ENCODE measurements at regions not wholly inside any gene's neighbourhood (a gene's known extent, or its start where the extent isn't known, plus 50 kb on each side); places are given as distances from the start of the nearest gene placed in this dataset.

GRCh38 chr2:220556658-220557057, 929.2 kb downstream of the SLC4A3 start:
- Histone ChIP-seq H4K20me1 (ENCODE audit: insufficient read depth) (no peaks in the 10 kb centered on the region), H3K9me2 (ENCODE audit: insufficient read depth) (no peaks in the 10 kb centered on the region), H3K4me2 (ENCODE audit: unreplicated experiment) (peak overlapping the region; percentile 55), H3K27me3 (replicated peaks; ENCODE audit: insufficient read depth) (no peaks in the 10 kb centered on the region), H2AFZ (peak overlapping the region; percentile 52), H3K36me3 (ENCODE audit: low read depth) (no peaks in the 10 kb centered on the region), H3K9ac (0 out of 2 replicates have a peak overlapping the region, but pooled peaks have one; percentile 8), H3K4me3 (no peak overlapping the region), H3F3A (ENCODE audit: insufficient read depth) (peaks cover 19% of the 10 kb centered on the region), H3K79me2 (ENCODE audit: insufficient read depth) (no peaks in the 10 kb centered on the region), H3K27ac (peak overlapping the region; percentile 69), H3K4me1 (ENCODE audit: insufficient read depth) (peaks cover 13% of the 10 kb centered on the region), H3K9me3 (ENCODE audit: low read depth) (no peaks in the 10 kb centered on the region)
- 0 to 4% methylated on average over 1 of the region's 1 CpG for WGBS, 2 experiments (ENCODE audit: low coverage in 1 of 2, low lambda C conversion rate in 2 of 2, missing lambda C conversion rate in 2 of 2)
- DNase-seq: peak; percentile 80
- in situ Hi-C loops (cut with MboI): no loop called here
- no peak for TF ChIP-seq EZH2phosphoT487 (IDR thresholded peaks at IDR 0.05; ENCODE audit: insufficient read depth, low read depth)
- TF ChIP-seq EZH2 (IDR thresholded peaks at IDR 0.05; ENCODE audit: insufficient read depth, poor library complexity, severe bottlenecking): no peak

GRCh38 chr2:220560192-220560591, 932.8 kb downstream of the SLC4A3 start:
- H3K4me3 ChIP-seq: no peak overlapping the region
- no peaks in the 10 kb centered on the region for H3K9me2 ChIP-seq (ENCODE audit: insufficient read depth)
- DNase-seq: no peak
- peaks cover 19% of the 10 kb centered on the region for H3F3A ChIP-seq (ENCODE audit: insufficient read depth)
- TF ChIP-seq EZH2phosphoT487 (IDR thresholded peaks at IDR 0.05; ENCODE audit: insufficient read depth, low read depth): no peak
- no peak for TF ChIP-seq EZH2 (IDR thresholded peaks at IDR 0.05; ENCODE audit: insufficient read depth, poor library complexity, severe bottlenecking)
- WGBS, 2 experiments (ENCODE audit: low coverage in 1 of 2, low lambda C conversion rate in 2 of 2, missing lambda C conversion rate in 2 of 2): 80 to 87% methylated on average over 7 of the region's 7 CpGs
- no peaks in the 10 kb centered on the region for H4K20me1 ChIP-seq (ENCODE audit: insufficient read depth)
- H2AFZ ChIP-seq: no peak overlapping the region
- H3K27ac ChIP-seq: no peak overlapping the region
- H3K36me3 ChIP-seq (ENCODE audit: low read depth): no peaks in the 10 kb centered on the region
- H3K9ac ChIP-seq: no peak overlapping the region
- H3K9me3 ChIP-seq (ENCODE audit: low read depth): no peaks in the 10 kb centered on the region
- H3K79me2 ChIP-seq (ENCODE audit: insufficient read depth): no peaks in the 10 kb centered on the region
- H3K4me1 ChIP-seq (ENCODE audit: insufficient read depth): peaks cover 13% of the 10 kb centered on the region
- no peaks in the 10 kb centered on the region for H3K27me3 ChIP-seq (replicated peaks; ENCODE audit: insufficient read depth)
- in situ Hi-C loops (cut with MboI): no loop called here
- H3K4me2 ChIP-seq (ENCODE audit: unreplicated experiment): no peak overlapping the region

- Histone ChIP-seq H3K27ac (no peak overlapping the region), H3K9me3 (ENCODE audit: low read depth) (no peaks in the 10 kb centered on the region), H3K27me3 (replicated peaks; ENCODE audit: insufficient read depth) (no peaks in the 10 kb centered on the region), H3K4me3 (no peak overlapping the region), H3F3A (ENCODE audit: insufficient read depth) (no peaks in the 10 kb centered on the region), H3K36me3 (ENCODE audit: low read depth) (no peaks in the 10 kb centered on the region), H3K9ac (no peak overlapping the region), H3K4me1 (ENCODE audit: insufficient read depth) (no peaks in the 10 kb centered on the region), H4K20me1 (ENCODE audit: insufficient read depth) (no peaks in the 10 kb centered on the region), H3K9me2 (ENCODE audit: insufficient read depth) (no peaks in the 10 kb centered on the region), H2AFZ (no peak overlapping the region), H3K79me2 (ENCODE audit: insufficient read depth) (no peaks in the 10 kb centered on the region), H3K4me2 (ENCODE audit: unreplicated experiment) (no peak overlapping the region)
- TF ChIP-seq EZH2 (IDR thresholded peaks at IDR 0.05; ENCODE audit: insufficient read depth, poor library complexity, severe bottlenecking) (no peak), EZH2phosphoT487 (IDR thresholded peaks at IDR 0.05; ENCODE audit: insufficient read depth, low read depth) (no peak)
- DNase-seq: no peak
- WGBS, 2 experiments (ENCODE audit: low coverage in 1 of 2, low lambda C conversion rate in 2 of 2, missing lambda C conversion rate in 2 of 2): 65 to 75% methylated on average over 4 of the region's 4 CpGs
- in situ Hi-C loops (cut with MboI): no loop called here
These were observed 935.1 kb downstream of the SLC4A3 start for GRCh38 chr2:220562375-220563140.

GRCh38 chr2:220568296-220568695, 940.9 kb downstream of the SLC4A3 start:
- in situ Hi-C loops (cut with MboI): no loop called here
- H3K9ac ChIP-seq: no peak overlapping the region
- no peak overlapping the region for H3K27ac ChIP-seq
- peaks cover 9% of the 10 kb centered on the region for H3K4me1 ChIP-seq (ENCODE audit: insufficient read depth)
- no peak overlapping the region for H2AFZ ChIP-seq
- no peak overlapping the region for H3K4me3 ChIP-seq
- DNase-seq: no peak
- WGBS, 2 experiments (ENCODE audit: low coverage in 1 of 2, low lambda C conversion rate in 2 of 2, missing lambda C conversion rate in 2 of 2): 58 to 59% methylated on average over 8 of the region's 8 CpGs
- H3K79me2 ChIP-seq (ENCODE audit: insufficient read depth): no peaks in the 10 kb centered on the region
- no peak overlapping the region for H3K4me2 ChIP-seq (ENCODE audit: unreplicated experiment)
- no peaks in the 10 kb centered on the region for H3K27me3 ChIP-seq (replicated peaks; ENCODE audit: insufficient read depth)
- peaks cover 12% of the 10 kb centered on the region; the same call in 1 of the 2 replicates for H3F3A ChIP-seq (ENCODE audit: insufficient read depth)
- no peaks in the 10 kb centered on the region for H3K9me3 ChIP-seq (ENCODE audit: low read depth)
- H4K20me1 ChIP-seq (ENCODE audit: insufficient read depth): no peaks in the 10 kb centered on the region
- no peak for TF ChIP-seq EZH2phosphoT487 (IDR thresholded peaks at IDR 0.05; ENCODE audit: insufficient read depth, low read depth)
- TF ChIP-seq EZH2 (IDR thresholded peaks at IDR 0.05; ENCODE audit: insufficient read depth, poor library complexity, severe bottlenecking): no peak
- H3K9me2 ChIP-seq (ENCODE audit: insufficient read depth): no peaks in the 10 kb centered on the region
- no peaks in the 10 kb centered on the region for H3K36me3 ChIP-seq (ENCODE audit: low read depth)
